Vagina (tissue), 2 donors: ENCODE measurements at regions not wholly inside any gene's neighbourhood (a gene's known extent, or its start where the extent isn't known, plus 50 kb on each side); places are given as distances from the start of the nearest gene placed in this dataset.

ENCODE experiments used
- CTCF ChIP-seq, 3 experiments: fragments of 450-650 bp in 2 of 3; fragments of 200-600 bp in 1 of 3; sonication (generic) in 1 of 3; IDR thresholded peaks; one replicate each; pipeline ENCODE4 v1.5.1; 2017 to 2019; ENCODE audit warnings: antibody characterized with exemption in 3 of 3, mild to moderate bottlenecking in 2 of 3, moderate library complexity in 2 of 3
- POLR2A ChIP-seq, 2 donors: fragments of 450-650 bp; IDR thresholded peaks; one replicate each; pipeline ENCODE4 v1.6.1; 2017; ENCODE audit warnings: antibody characterized with exemption in 2 of 2, mild to moderate bottlenecking in 2 of 2, moderate library complexity in 2 of 2
- POLR2AphosphoS5 ChIP-seq, 2 donors: sonication (generic); formaldehyde crosslinking; IDR thresholded peaks; one replicate each; pipeline ENCODE4 v1.9.0; 2017; ENCODE audit warnings: antibody characterized with exemption in 2 of 2, mild to moderate bottlenecking in 2 of 2, low read depth in 1 of 2; ENCODE audit not compliant: insufficient read depth in 1 of 2

DNA sequence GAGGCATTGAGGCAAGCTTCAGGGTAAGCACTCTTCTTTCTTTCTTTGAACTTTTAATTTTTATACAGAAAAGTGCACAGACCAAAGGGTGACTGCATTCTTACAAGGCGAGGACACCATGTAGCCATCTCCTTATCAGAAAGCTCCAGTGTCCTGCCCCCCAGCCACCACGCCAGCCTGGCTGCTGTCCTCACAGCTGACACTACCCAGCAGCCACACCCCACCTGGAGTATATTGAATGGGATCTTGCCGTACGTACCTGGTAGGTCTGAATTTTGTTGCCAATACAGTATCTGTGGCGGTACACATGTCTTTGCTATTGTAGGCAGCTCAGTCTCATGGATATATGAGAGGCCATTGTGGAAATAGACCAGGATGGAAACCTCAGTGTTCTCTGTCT lies 284.0 kb upstream of the IRX2 start:
- TF ChIP-seq POLR2AphosphoS5 (IDR thresholded peaks at IDR 0.05; ENCODE audit: insufficient read depth in 1 of 2, low read depth in 1 of 2), result no peak
- TF ChIP-seq CTCF (IDR thresholded peaks at IDR 0.05), result no peak
- no peak for TF ChIP-seq POLR2A (IDR thresholded peaks at IDR 0.05)
